BJ (cell line): ENCODE measurements at regions not wholly inside any gene's neighbourhood (a gene's known extent, or its start where the extent isn't known, plus 50 kb on each side); places are given as distances from the start of the nearest gene placed in this dataset.

Experiments
- CTCF ChIA-PET: fragments of 350-600 bp; formaldehyde crosslinking; extraction: SDS; loops from one replicate; lab custom pipeline; 2021; ENCODE audit warnings: antibody characterized with exemption, inconsistent platforms; lab: Yijun Ruan, JAX
- POLR2A ChIA-PET: fragments of 300-600 bp; sonication (Branson Sonifier 250); formaldehyde crosslinking; extraction: SDS; loops from one replicate; lab custom pipeline; 2021; ENCODE audit warnings: antibody characterized with exemption; lab: Charles Lee
- DNase-seq: peaks from one replicate; pipeline ENCODE4 v3.0.0-alpha.2; 2011; ENCODE audit warnings: low read depth
- H3K27me3 ChIP-seq: 2 replicates; pipeline ENCODE4 v1.6.0; 2011; ENCODE audit warnings: low read length; ENCODE audit not compliant: control insufficient read depth, insufficient read depth
- H3K36me3 ChIP-seq: 2 replicates; pipeline ENCODE4 v1.5.1; 2011; ENCODE audit warnings: low read length; ENCODE audit not compliant: control insufficient read depth, insufficient read depth
- H3K4me3 ChIP-seq: 2 replicates; pipeline ENCODE4 v1.5.1; 2011; ENCODE audit warnings: low read depth, mild to moderate bottlenecking, control low read depth, low read length
- CTCF ChIP-seq: IDR thresholded peaks from 2 replicates; pipeline ENCODE4 v1.5.1; 2011; ENCODE audit warnings: low read depth, mild to moderate bottlenecking, control low read depth, inconsistent platforms, low read length, moderate library complexity; ENCODE audit not compliant: insufficient read depth

GRCh38 chr6:44012078-44012493 lies 115.2 kb downstream of the MRPL14 start:
- CTCF ChIA-PET, result interaction anchor here (0.6 to 5.2 kb wide), 8 partner anchors 14 to 242 kb away, joined by 3 to 27 read pairs (median 5); partner anchors contain the start of gene VEGFA
- DNase-seq, result peak; percentile 71
- TF ChIP-seq CTCF, result no peak
- H3K27me3 ChIP-seq, result no peaks in the 10 kb centered on the region
- POLR2A ChIA-PET, result interaction anchor here (0.6 to 1.0 kb wide), 3 partner anchors 179 to 242 kb away, joined by 4 to 8 read pairs (median 4); partner anchors contain the start of gene VEGFA
- H3K36me3 ChIP-seq, result no peaks in the 10 kb centered on the region
- H3K4me3 ChIP-seq, result no peak overlapping the region

DNA sequence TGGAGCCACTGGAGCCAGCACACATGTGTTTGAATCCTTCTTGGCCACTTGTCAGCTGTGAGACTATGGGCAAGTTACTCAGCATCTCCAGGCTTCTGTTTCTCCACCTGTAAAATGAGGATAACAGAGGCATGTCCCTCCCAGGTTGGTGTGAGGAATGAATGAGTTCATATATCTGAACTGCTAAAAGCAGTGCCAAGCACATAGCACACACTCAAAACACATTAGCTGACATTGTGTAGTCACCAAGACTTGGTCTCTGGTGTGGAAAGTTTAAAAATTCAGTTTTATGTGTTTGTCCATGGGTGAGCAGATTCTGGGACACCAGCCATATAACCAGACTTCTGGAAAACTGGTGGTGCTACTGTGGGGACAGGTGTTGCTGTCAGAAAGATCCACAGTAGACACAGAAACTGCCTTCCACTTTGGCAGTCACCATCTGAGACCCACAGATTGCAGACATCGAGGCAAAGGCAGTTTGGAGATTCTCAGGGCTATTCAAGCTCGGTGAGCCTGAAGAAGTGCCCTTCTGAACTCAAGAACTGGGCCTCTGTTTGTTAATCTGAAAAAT lies 115.8 kb downstream of the MRPL14 start:
- ChIA-PET CTCF (interaction anchor here (0.9 to 5.2 kb wide), 12 partner anchors 10 to 287 kb away, joined by 3 to 27 read pairs (median 6); partner anchors contain the start of gene VEGFA), POLR2A (interaction anchor here (0.6 to 1.0 kb wide), 3 partner anchors 178 to 241 kb away, joined by 4 to 9 read pairs (median 8); partner anchors contain the start of gene VEGFA)
- Histone ChIP-seq H3K36me3 (no peaks in the 10 kb centered on the region), H3K27me3 (no peaks in the 10 kb centered on the region), H3K4me3 (no peak overlapping the region)
- no peak for TF ChIP-seq CTCF
- DNase-seq, result no peak

DNA sequence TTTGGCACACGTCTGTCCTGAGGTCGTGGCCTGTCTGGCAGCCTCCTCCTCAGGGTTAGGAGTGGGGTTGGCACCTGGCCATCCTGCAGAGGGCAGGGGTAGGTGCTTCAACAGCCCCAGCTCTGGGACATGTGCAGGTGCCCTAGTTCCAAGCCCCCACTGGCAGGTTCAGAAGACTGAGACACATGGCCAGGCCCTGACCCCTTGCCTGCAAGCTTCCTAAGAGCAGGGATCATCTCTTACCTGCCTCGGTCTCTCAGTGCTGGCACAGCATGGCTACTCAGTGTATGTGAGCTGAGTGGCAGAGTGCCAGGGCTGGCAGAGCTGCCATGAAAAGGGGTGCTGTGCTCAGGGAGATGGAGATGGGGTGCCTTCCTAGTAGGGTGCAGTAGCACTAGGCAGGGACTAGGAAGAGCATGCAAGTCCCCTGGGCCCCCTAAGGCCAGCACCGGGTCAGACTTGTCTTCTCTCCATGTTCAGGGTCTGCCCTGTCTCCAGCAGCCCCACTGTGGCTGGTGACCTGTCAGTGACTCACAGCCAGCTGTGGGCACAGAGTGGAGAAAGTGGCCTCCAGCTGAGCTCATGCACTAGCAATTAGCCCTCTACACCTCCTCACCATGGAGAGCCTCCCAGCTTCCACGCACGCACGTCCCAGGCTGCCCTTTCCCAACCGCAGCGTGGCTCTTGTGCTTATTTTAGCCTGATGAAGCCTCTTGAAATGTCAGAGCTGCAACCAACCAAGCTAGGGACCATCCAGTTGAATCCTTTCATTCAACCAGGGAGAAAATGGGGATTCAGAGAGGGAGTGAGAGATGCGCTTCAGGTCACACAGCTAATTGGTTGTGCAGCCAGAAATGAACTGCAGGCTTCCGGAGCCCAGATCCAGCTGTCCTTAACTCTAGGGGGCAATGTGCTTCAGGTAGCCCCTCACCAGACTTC lies 116.6 kb downstream of the MRPL14 start:
- H3K36me3 ChIP-seq, result no peaks in the 10 kb centered on the region
- TF ChIP-seq CTCF, result no peak
- H3K4me3 ChIP-seq, result no peak overlapping the region
- POLR2A ChIA-PET, result interaction anchor here (0.9 kb wide), 1 partner anchor 240 kb away, joined by 9 read pairs; the partner anchor contains the start of gene VEGFA
- peak; percentile 78 for DNase-seq
- no peaks in the 10 kb centered on the region for H3K27me3 ChIP-seq
- CTCF ChIA-PET, result interaction anchor here (0.9 to 5.2 kb wide), 11 partner anchors 10 to 286 kb away, joined by 3 to 27 read pairs (median 7); partner anchors contain the start of gene VEGFA

- no peak for DNase-seq
These were observed 117.6 kb downstream of the MRPL14 start for GRCh38 chr6:44009425-44010321.

More at GRCh38 chr6:44009425-44010321, 117.6 kb downstream of the MRPL14 start:
- ChIA-PET POLR2A (no interaction called here), CTCF (interaction anchor here (0.6 to 5.2 kb wide), 10 partner anchors 9 to 285 kb away, joined by 3 to 27 read pairs (median 5); partner anchors contain the start of gene VEGFA)
- Histone ChIP-seq H3K4me3 (no peak overlapping the region), H3K36me3 (no peaks in the 10 kb centered on the region), H3K27me3 (no peaks in the 10 kb centered on the region)
- TF ChIP-seq CTCF, result no peak
